Pancreas (tissue), 10 donors: ENCODE measurements at regions not wholly inside any gene's neighbourhood (a gene's known extent, or its start where the extent isn't known, plus 50 kb on each side); places are given as distances from the start of the nearest gene placed in this dataset.

ENCODE experiments used
- ATAC-seq, 4 donors: fragments of 200-7000 bp; cut with Tn5 transposase; one replicate each; pipeline versions ENCODE4 v1.8.0 to v1.9.1; 2020; ENCODE audit warnings: mild to moderate bottlenecking in 4 of 4, moderate library complexity in 4 of 4
- DNase-seq, 6 donors: peaks; one replicate each; pipeline ENCODE4 v3.0.0-alpha.2; 2020
- FAIRE-seq: peaks from 2 replicates; lab custom pipeline; 2012; peaks lifted over from hg19 to GRCh38; lab: Jason Lieb, UNC
- H3K27ac ChIP-seq, 4 donors: fragments of 200-600 bp; sonication (generic); 1 replicate in 3 of 4; 2 replicates in 1 of 4; pipeline versions ENCODE4 v1.5.0 to v1.8.0; 2020
- H3K27me3 ChIP-seq, 4 donors: fragments of 200-600 bp; one replicate each; pipeline ENCODE4 v1.8.0; 2021
- H3K36me3 ChIP-seq, 3 donors: fragments of 200-600 bp; sonication (generic) in 1 of 3; one replicate each; pipeline versions ENCODE4 v1.5.0 to v1.8.0; 2020 to 2021
- H3K4me1 ChIP-seq, 3 donors: fragments of 200-600 bp; one replicate each; pipeline ENCODE4 v1.8.0; 2021
- H3K4me3 ChIP-seq, 4 donors: fragments of 200-600 bp; sonication (generic) in 2 of 4; one replicate each; pipeline versions ENCODE4 v1.5.0 to v1.8.0; 2020 to 2021
- H3K9me3 ChIP-seq, 4 donors: fragments of 200-600 bp; one replicate each; pipeline ENCODE4 v1.8.0; 2021
- WGBS, 2 donors: extraction: QIAGEN DNeasy Blood & Tissue Kit; methylation state at CpG; one replicate each; pipeline ENCODE4 v1.1.7; 2013; 5-methylcytosine and 5-hydroxymethylcytosine counted together
- intact Hi-C, 3 donors: fragments of 100-400 bp; cut with DNase I; formaldehyde crosslinking; loops; one replicate each; pipeline versions ENCODE4 v1.11.1 to v1.14.2; 2022
- TF ChIP-seq, protein P1 (sequence below), 4 donors: fragments of 200-600 bp; sonication (generic) in 3 of 4; IDR thresholded peaks; one replicate each; pipeline versions ENCODE4 v1.5.0 to v1.8.0; 2021; ENCODE audit warnings: antibody characterized with exemption in 4 of 4
- donor health status: healthy with polysubstance abuse.
- donor health status: DM: no; HTN: no; CAD: no; lungs with moderate emphysema.
- donor health status: DM: no; HTN: no; CAD: no.
- donor health status: control.
- donor health status: control.
- donor health status: Bipolar disorder and iron deficiency.
- donor health status: DM: yes; HTN: yes; CAD: no.
- donor health status: DM: no; HTN: no; CAD: no.
- donor health status: DM: no; HTN: no; CAD: no.
- donor health status: DM: yes; HTN: yes; CAD: no.

DNA sequence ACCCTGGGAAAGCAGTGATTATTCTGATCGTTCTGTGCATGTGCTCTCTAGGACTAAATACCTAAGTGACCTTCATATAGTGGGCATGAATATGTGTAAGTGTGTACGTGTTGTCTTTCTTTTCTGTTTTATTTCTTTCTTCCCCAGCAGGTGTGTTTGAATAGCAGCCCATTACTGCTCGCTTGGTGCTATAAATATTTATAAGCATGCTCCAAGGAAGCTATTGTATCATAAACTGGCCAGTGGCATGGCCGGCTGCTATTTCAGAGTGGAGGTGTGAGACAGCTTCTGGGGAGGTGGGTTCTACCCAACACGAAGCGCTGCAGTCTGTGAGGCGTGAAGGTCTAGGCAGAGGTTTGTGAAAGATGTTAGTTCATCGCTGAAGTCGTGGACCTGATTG lies 641.8 kb downstream of the NTRK3 start:
- TF ChIP-seq, protein P1, sequence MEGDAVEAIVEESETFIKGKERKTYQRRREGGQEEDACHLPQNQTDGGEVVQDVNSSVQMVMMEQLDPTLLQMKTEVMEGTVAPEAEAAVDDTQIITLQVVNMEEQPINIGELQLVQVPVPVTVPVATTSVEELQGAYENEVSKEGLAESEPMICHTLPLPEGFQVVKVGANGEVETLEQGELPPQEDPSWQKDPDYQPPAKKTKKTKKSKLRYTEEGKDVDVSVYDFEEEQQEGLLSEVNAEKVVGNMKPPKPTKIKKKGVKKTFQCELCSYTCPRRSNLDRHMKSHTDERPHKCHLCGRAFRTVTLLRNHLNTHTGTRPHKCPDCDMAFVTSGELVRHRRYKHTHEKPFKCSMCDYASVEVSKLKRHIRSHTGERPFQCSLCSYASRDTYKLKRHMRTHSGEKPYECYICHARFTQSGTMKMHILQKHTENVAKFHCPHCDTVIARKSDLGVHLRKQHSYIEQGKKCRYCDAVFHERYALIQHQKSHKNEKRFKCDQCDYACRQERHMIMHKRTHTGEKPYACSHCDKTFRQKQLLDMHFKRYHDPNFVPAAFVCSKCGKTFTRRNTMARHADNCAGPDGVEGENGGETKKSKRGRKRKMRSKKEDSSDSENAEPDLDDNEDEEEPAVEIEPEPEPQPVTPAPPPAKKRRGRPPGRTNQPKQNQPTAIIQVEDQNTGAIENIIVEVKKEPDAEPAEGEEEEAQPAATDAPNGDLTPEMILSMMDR (IDR thresholded peaks at IDR 0.05) = no peak
- ATAC-seq = no peak
- FAIRE-seq = no peak
- no peak for DNase-seq
- Histone ChIP-seq H3K36me3 (no peaks in the 10 kb centered on the region), H3K4me1 (no peaks in the 10 kb centered on the region), H3K27ac (no peak overlapping the region), H3K27me3 (no peaks in the 10 kb centered on the region), H3K4me3 (no peak overlapping the region), H3K9me3 (no peaks in the 10 kb centered on the region)
- intact Hi-C loops = no loop called here
- WGBS, 2 donors = 59 to 68% methylated on average over 9 of the region's 9 CpGs

DNA sequence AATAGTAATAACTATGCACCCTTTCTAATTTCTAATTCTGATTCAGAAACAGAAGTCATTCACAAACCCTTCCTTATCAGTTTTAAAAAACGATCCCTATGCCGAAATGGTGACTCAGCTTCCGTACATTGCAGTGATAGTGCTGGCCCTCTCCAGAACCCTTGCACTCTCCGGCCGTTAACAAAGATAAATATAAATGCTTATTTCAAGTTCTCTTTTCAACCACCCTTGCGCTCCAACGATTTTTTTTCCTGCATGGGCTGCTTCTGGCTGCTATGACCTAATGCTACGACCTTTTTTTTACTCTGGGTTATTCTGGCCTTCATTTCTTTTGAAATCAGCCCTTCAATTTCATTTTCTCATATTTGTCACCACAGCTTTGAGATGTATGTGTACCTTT lies 646.2 kb downstream of the NTRK3 start:
- Histone ChIP-seq H3K4me1 (no peaks in the 10 kb centered on the region), H3K27me3 (peaks cover 0 to 2% (median 0%) of the 10 kb centered on the region in 4 donors), H3K4me3 (no peak overlapping the region), H3K27ac (no peak overlapping the region), H3K36me3 (no peaks in the 10 kb centered on the region), H3K9me3 (no peaks in the 10 kb centered on the region)
- TF ChIP-seq, protein P1 (IDR thresholded peaks at IDR 0.05) = no peak
- WGBS, 2 donors = 53 to 67% methylated on average over 8 of the region's 8 CpGs
- intact Hi-C loops = no loop called here
- FAIRE-seq (no peak), DNase-seq (no peak), ATAC-seq (no peak)

DNA sequence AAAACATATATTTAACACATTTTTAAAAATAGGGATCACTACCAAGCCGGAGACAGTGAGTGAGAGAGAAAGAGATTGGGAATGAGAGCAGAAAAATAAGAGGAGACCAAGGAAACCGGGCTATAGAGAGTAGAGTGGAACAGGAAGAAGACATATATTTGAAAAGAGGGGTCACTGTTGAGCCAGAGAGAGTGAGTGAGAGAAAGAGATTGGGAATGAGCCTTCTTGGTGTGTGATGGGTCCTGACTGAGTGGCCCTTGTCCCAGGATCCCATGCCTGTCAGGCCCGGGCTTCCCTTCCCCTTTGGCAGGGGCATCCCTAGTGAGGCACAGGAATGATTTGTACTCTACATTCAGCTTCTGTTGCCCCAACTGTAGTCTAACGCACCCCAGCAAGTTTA lies 646.6 kb downstream of the NTRK3 start:
- no peak for DNase-seq
- no peak for FAIRE-seq
- TF ChIP-seq, protein P1 (IDR thresholded peaks at IDR 0.05) = no peak

DNA sequence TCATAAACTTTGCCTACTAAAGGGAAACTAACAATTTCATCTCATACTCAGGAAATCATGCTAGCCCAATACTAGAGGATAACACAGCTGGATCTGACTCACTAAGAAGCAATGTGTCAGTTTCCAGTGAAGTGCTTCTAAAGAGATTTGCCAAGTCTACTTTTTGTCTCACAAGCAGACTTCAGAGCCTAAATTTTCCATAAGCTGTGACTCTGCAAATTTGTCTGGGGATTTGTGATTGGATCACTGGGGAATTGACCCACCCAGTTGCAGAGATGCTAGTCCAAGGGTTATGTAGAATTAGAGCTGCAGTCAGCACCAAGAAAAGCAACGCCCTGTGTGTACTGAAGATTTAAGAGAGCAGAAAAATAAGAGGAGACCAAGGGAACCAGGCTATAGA lies 647.1 kb downstream of the NTRK3 start:
- H3K36me3 ChIP-seq = no peaks in the 10 kb centered on the region
- no peaks in the 10 kb centered on the region for H3K9me3 ChIP-seq
- TF ChIP-seq, protein P1 (IDR thresholded peaks at IDR 0.05) = no peak
- H3K4me3 ChIP-seq = no peak overlapping the region
- intact Hi-C loops = loop anchor here in 1 of 3 donors (10.0 kb wide), 1 partner anchor 695 kb away; no protein-coding TSS in a partner anchor
- WGBS, 2 donors = 30 to 65% methylated on average over 1 of the region's 1 CpG
- no peak for FAIRE-seq
- peaks cover 0 to 5% (median 0%) of the 10 kb centered on the region in 4 donors for H3K27me3 ChIP-seq
- H3K27ac ChIP-seq = no peak overlapping the region
- no peak for DNase-seq
- ATAC-seq = no peak
- no peaks in the 10 kb centered on the region for H3K4me1 ChIP-seq

More for the DNA sequence above, 646.6 kb downstream of the NTRK3 start:
- H3K27ac ChIP-seq = no peak overlapping the region
- no peak for ATAC-seq
- H3K9me3 ChIP-seq = no peaks in the 10 kb centered on the region
- peaks cover 0 to 5% (median 0%) of the 10 kb centered on the region in 4 donors for H3K27me3 ChIP-seq
- no peaks in the 10 kb centered on the region for H3K4me1 ChIP-seq
- H3K36me3 ChIP-seq = no peaks in the 10 kb centered on the region
- WGBS, 2 donors = 43 to 51% methylated on average over 4 of the region's 4 CpGs
- intact Hi-C loops = loop anchor here in 1 of 3 donors (10.0 kb wide), 1 partner anchor 695 kb away; no protein-coding TSS in a partner anchor
- no peak overlapping the region for H3K4me3 ChIP-seq

DNA sequence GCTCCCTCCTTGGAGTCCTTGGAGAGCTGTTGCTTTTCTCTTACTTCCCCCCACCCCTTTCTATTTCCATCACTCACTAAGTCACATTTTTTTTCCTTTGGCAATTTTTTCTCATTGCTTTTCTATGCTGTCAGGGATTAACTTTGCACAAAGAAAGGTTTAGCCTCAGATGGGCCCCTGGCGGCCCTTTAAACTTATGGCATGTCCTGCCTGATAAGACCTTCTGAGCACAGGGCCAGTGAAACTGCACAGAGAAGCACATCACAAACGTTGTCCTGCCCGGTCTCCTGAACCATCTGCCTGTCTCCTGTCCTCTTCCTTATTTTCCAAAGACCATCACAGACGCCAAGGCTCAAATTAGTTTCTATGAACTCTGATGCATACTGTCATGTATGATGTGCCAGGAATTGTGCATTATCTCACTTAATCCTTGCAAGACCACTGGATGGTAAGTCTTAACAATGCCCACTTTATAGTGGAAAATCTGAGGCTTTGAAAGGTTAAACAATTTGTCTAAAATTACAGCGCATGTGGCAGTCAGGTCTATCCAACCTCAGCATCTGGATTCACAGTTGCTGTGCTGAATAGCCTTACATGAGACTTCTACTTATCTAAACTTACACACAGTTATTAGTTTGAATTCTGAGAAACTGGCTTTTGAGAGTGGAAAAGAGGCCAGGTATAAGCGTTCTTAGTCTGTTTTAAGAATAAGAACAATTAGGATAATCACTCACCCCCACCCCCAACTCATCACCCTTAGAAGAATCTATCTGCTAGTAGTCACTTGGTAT lies 648.1 kb downstream of the NTRK3 start:
- no peak overlapping the region for H3K4me3 ChIP-seq
- DNase-seq = no peak
- FAIRE-seq = no peak
- ATAC-seq = no peak
- intact Hi-C loops = loop anchor here in 1 of 3 donors (10.0 kb wide), 1 partner anchor 694 kb away; no protein-coding TSS in a partner anchor
- no peaks in the 10 kb centered on the region for H3K9me3 ChIP-seq
- TF ChIP-seq, protein P1 (IDR thresholded peaks at IDR 0.05) = no peak
- no peaks in the 10 kb centered on the region for H3K36me3 ChIP-seq
- H3K27ac ChIP-seq = no peak overlapping the region
- 46 to 56% methylated on average over 6 of the region's 6 CpGs for WGBS, 2 donors
- peaks cover 0 to 5% (median 0%) of the 10 kb centered on the region in 4 donors for H3K27me3 ChIP-seq
- H3K4me1 ChIP-seq = no peaks in the 10 kb centered on the region
